Parathyroid adenoma (tissue), 2 donors: ENCODE measurements at regions not wholly inside any gene's neighbourhood (a gene's known extent, or its start where the extent isn't known, plus 50 kb on each side); places are given as distances from the start of the nearest gene placed in this dataset.

Source experiments
- H2AFZ ChIP-seq: fragments of 300-600 bp; sonication (generic); one replicate; pipeline ENCODE4 v1.7.0; 2017; ENCODE audit warnings: antibody characterized with exemption, mild to moderate bottlenecking
- H3K27ac ChIP-seq: fragments of 300-600 bp; sonication (generic); one replicate; pipeline ENCODE4 v1.7.0; 2017
- H3K27me3 ChIP-seq: fragments of 300-600 bp; sonication (generic); one replicate; pipeline ENCODE4 v1.7.0; 2017; ENCODE audit warnings: low read length; ENCODE audit not compliant: control insufficient read depth, insufficient read depth
- H3K36me3 ChIP-seq: fragments of 300-600 bp; sonication (generic); one replicate; pipeline ENCODE4 v1.7.0; 2017; ENCODE audit warnings: low read length; ENCODE audit not compliant: control insufficient read depth, insufficient read depth
- H3K4me1 ChIP-seq: fragments of 300-600 bp; sonication (generic); one replicate; pipeline ENCODE4 v1.7.0; 2017; ENCODE audit warnings: control low read depth
- H3K4me2 ChIP-seq: fragments of 300-600 bp; sonication (generic); one replicate; pipeline ENCODE4 v1.7.0; 2017; ENCODE audit warnings: low read length
- H3K4me3 ChIP-seq: fragments of 300-600 bp; sonication (generic); one replicate; pipeline ENCODE4 v1.7.0; 2017; ENCODE audit warnings: low read depth, low read length
- H3K79me2 ChIP-seq: fragments of 300-600 bp; sonication (generic); one replicate; pipeline ENCODE4 v1.7.0; 2017; ENCODE audit warnings: control low read depth
- H3K9ac ChIP-seq: fragments of 300-600 bp; sonication (generic); one replicate; pipeline ENCODE4 v1.7.0; 2017; ENCODE audit warnings: mild to moderate bottlenecking
- H3K9me3 ChIP-seq: fragments of 300-600 bp; sonication (generic); one replicate; pipeline ENCODE4 v1.7.0; 2017; ENCODE audit warnings: low read length; ENCODE audit not compliant: control insufficient read depth
- CTCF ChIP-seq: fragments of 300-600 bp; sonication (generic); IDR thresholded peaks from one replicate; pipeline ENCODE4 v1.7.0; 2017; ENCODE audit warnings: antibody characterized with exemption, mild to moderate bottlenecking
- donor health status: primary hyperparathyroidism.

- Histone ChIP-seq H3K27me3 (no peaks in the 10 kb centered on the region), H3K9ac (no peak overlapping the region), H3K4me2 (no peak overlapping the region), H3K4me1 (no peaks in the 10 kb centered on the region), H3K27ac (no peak overlapping the region), H3K9me3 (no peaks in the 10 kb centered on the region), H3K79me2 (no peaks in the 10 kb centered on the region), H2AFZ (no peak overlapping the region), H3K4me3 (no peak overlapping the region), H3K36me3 (no peaks in the 10 kb centered on the region)
- TF ChIP-seq CTCF, result no peak
Observed at GRCh38 chr9:34783951-34784487, 74.1 kb upstream of the CCL21 start.

GRCh38 chr9:34782372-34782771 lies 72.4 kb upstream of the CCL21 start:
- Histone ChIP-seq H3K79me2 (no peaks in the 10 kb centered on the region), H3K36me3 (no peaks in the 10 kb centered on the region), H3K4me1 (no peaks in the 10 kb centered on the region), H3K4me3 (no peak overlapping the region), H3K4me2 (no peak overlapping the region), H2AFZ (no peak overlapping the region), H3K27ac (no peak overlapping the region), H3K9me3 (no peaks in the 10 kb centered on the region), H3K9ac (no peak overlapping the region), H3K27me3 (no peaks in the 10 kb centered on the region)
- TF ChIP-seq CTCF, result no peak

- Histone ChIP-seq H3K9me3 (no peaks in the 10 kb centered on the region), H3K27me3 (no peaks in the 10 kb centered on the region), H3K4me2 (no peak overlapping the region), H3K9ac (no peak overlapping the region), H2AFZ (no peak overlapping the region), H3K36me3 (no peaks in the 10 kb centered on the region), H3K27ac (no peak overlapping the region), H3K4me1 (no peaks in the 10 kb centered on the region), H3K79me2 (no peaks in the 10 kb centered on the region), H3K4me3 (no peak overlapping the region)
- TF ChIP-seq CTCF, result no peak
Observed at GRCh38 chr9:34777666-34778065, 67.7 kb upstream of the CCL21 start.

DNA sequence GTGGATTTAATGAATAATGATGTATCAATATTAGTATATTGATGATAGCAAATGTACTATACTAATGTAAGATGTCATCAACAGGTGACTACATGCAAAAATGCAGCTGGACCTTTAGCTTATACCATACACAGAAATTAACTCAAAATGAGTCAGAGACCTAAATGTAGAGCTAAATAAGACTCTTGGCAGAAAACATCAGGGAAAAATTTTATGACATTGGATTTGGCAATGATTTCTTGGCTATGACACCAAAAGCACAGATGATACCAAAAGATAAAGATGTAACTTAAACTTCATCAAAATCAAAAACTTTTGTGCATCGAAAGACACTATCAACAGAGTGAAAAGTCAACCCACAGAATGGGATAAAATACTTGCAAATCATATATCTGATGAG lies 64.0 kb upstream of the CCL21 start:
- Histone ChIP-seq H3K27me3 (no peaks in the 10 kb centered on the region), H3K27ac (no peak overlapping the region), H3K4me3 (no peak overlapping the region), H2AFZ (no peak overlapping the region), H3K9me3 (no peaks in the 10 kb centered on the region), H3K9ac (no peak overlapping the region), H3K4me1 (no peaks in the 10 kb centered on the region), H3K79me2 (no peaks in the 10 kb centered on the region), H3K36me3 (no peaks in the 10 kb centered on the region), H3K4me2 (no peak overlapping the region)
- TF ChIP-seq CTCF, result no peak

- H3K4me3 ChIP-seq, result no peak overlapping the region
- H3K9ac ChIP-seq, result no peak overlapping the region
- H3K36me3 ChIP-seq, result no peaks in the 10 kb centered on the region
- no peak overlapping the region for H3K4me2 ChIP-seq
- H3K9me3 ChIP-seq, result no peaks in the 10 kb centered on the region
- no peaks in the 10 kb centered on the region for H3K4me1 ChIP-seq
- H2AFZ ChIP-seq, result no peak overlapping the region
- no peak overlapping the region for H3K27ac ChIP-seq
- no peaks in the 10 kb centered on the region for H3K27me3 ChIP-seq
- TF ChIP-seq CTCF, result no peak
- H3K79me2 ChIP-seq, result no peaks in the 10 kb centered on the region
Observed at GRCh38 chr9:34773306-34773910, 63.5 kb upstream of the CCL21 start.
